Stomach (tissue), 8 donors: ENCODE measurements at regions not wholly inside any gene's neighbourhood (a gene's known extent, or its start where the extent isn't known, plus 50 kb on each side); places are given as distances from the start of the nearest gene placed in this dataset.

ENCODE experiments used
- DNase-seq, 2 donors: peaks; one replicate each; pipeline versions ENCODE4 v3.0.0 to v3.0.0-alpha.2; 2013 to 2019
- H3K27ac ChIP-seq, 5 donors: fragments of 200-600 bp in 4 of 5; sonication (generic) in 4 of 5; one replicate each; pipeline ENCODE4 v1.5.1; 2013 to 2019; ENCODE audit warnings: mild to moderate bottlenecking in 1 of 5, moderate library complexity in 1 of 5
- H3K27me3 ChIP-seq, 3 donors: fragments of 200-600 bp; sonication (generic); one replicate each; pipeline ENCODE4 v1.5.1; 2017 to 2019; ENCODE audit warnings: mixed run types in 1 of 3
- H3K36me3 ChIP-seq, 4 donors: fragments of 200-600 bp; sonication (generic); 1 replicate in 3 of 4; 2 replicates in 1 of 4; pipeline ENCODE4 v1.5.1; 2016 to 2019
- H3K4me1 ChIP-seq, 4 donors: fragments of 200-600 bp; sonication (generic); one replicate each; pipeline ENCODE4 v1.5.1; 2016 to 2019
- H3K4me3 ChIP-seq, 4 donors: fragments of 200-600 bp; sonication (generic) in 3 of 4; one replicate each; pipeline ENCODE4 v1.5.1; 2016 to 2019; ENCODE audit warnings: mild to moderate bottlenecking in 1 of 4
- H3K9me3 ChIP-seq, 4 donors: fragments of 200-600 bp; sonication (generic); one replicate each; pipeline ENCODE4 v1.5.1; 2016 to 2019
- CTCF ChIP-seq, 7 experiments: fragments of 450-650 bp in 4 of 7; fragments of 200-600 bp in 3 of 7; sonication (generic) in 3 of 7; IDR thresholded peaks; one replicate each; pipeline ENCODE4 v1.5.1; 2016 to 2019; ENCODE audit warnings: antibody characterized with exemption in 7 of 7, control low read depth in 2 of 7, mild to moderate bottlenecking in 1 of 7
- EP300 ChIP-seq: sonication (generic); formaldehyde crosslinking; IDR thresholded peaks from one replicate; pipeline ENCODE4 v1.6.1; 2017; ENCODE audit warnings: antibody characterized with exemption
- POLR2A ChIP-seq, 4 donors: fragments of 450-650 bp; IDR thresholded peaks; one replicate each; pipeline ENCODE4 v1.6.1; 2016; ENCODE audit warnings: antibody characterized with exemption in 4 of 4, control low read depth in 2 of 4, mild to moderate bottlenecking in 1 of 4, moderate library complexity in 1 of 4
- POLR2AphosphoS5 ChIP-seq, 3 donors: sonication (generic); formaldehyde crosslinking; IDR thresholded peaks; one replicate each; pipeline ENCODE4 v1.6.1; 2016; ENCODE audit warnings: antibody characterized with exemption in 3 of 3
- WGBS, 5 donors: extraction: QIAGEN DNeasy Blood & Tissue Kit in 3 of 5; methylation state at CpG; one replicate each; pipeline versions ENCODE4 v1.1.5 to v1.1.7; 2013 to 2018; 5-methylcytosine and 5-hydroxymethylcytosine counted together
- intact Hi-C: fragments of 100-400 bp; cut with DNase I; formaldehyde crosslinking; loops from one replicate; pipeline ENCODE4 v1.15.1; 2023; ENCODE audit warnings: low total_unique reads
- donor health status: healthy with polysubstance abuse.
- donor health status: Bipolar disorder and iron deficiency.
- donor health status: healthy.

- Histone ChIP-seq H3K36me3 (no peaks in the 10 kb centered on the region), H3K27ac (no peak overlapping the region), H3K27me3 (no peaks in the 10 kb centered on the region), H3K4me3 (no peak overlapping the region), H3K9me3 (no peaks in the 10 kb centered on the region), H3K4me1 (peaks cover 0 to 22% (median 18%) of the 10 kb centered on the region in 4 donors)
- TF ChIP-seq POLR2AphosphoS5 (IDR thresholded peaks at IDR 0.05): no peak
- no peak for TF ChIP-seq CTCF (IDR thresholded peaks at IDR 0.05)
- TF ChIP-seq POLR2A (IDR thresholded peaks at IDR 0.05): no peak
- no peak for TF ChIP-seq EP300
- intact Hi-C loops: loop anchor here (10.0 kb wide), 1 partner anchor 267 kb away; the partner anchor contains the start of genes LEPR and LEPROT
- 44 to 66% (median 45%) methylated on average over 3 of the region's 3 CpGs for WGBS, 5 donors
- DNase-seq: no peak
Observed at GRCh38 chr1:65691972-65692371, 100.7 kb upstream of the PDE4B start.

- intact Hi-C loops: loop anchor here (10.0 kb wide), 1 partner anchor 269 kb away; the partner anchor contains the start of genes LEPR and LEPROT
- Histone ChIP-seq H3K4me3 (no peak overlapping the region), H3K36me3 (no peaks in the 10 kb centered on the region), H3K9me3 (no peaks in the 10 kb centered on the region), H3K4me1 (peaks cover 0 to 12% (median 6%) of the 10 kb centered on the region in 4 donors), H3K27ac (no peak overlapping the region), H3K27me3 (peaks cover 0 to 4% (median 0%) of the 10 kb centered on the region in 3 donors)
- TF ChIP-seq CTCF (IDR thresholded peaks at IDR 0.05): no peak
- no peak for TF ChIP-seq EP300
- TF ChIP-seq POLR2AphosphoS5 (IDR thresholded peaks at IDR 0.05): peak in 1 of 3 donors; percentile 13
- no peak for DNase-seq
- 42 to 60% (median 57%) methylated on average over 2 of the region's 2 CpGs for WGBS, 5 donors
Observed at GRCh38 chr1:65694126-65694525, 98.6 kb upstream of the PDE4B start.

GRCh38 chr1:65694933-65695332, 97.8 kb upstream of the PDE4B start:
- WGBS, 5 donors: 54 to 80% (median 76%) methylated on average over 2 of the region's 2 CpGs
- TF ChIP-seq CTCF (IDR thresholded peaks at IDR 0.05): no peak
- peaks cover 0 to 4% (median 0%) of the 10 kb centered on the region in 3 donors for H3K27me3 ChIP-seq
- no peak overlapping the region for H3K4me3 ChIP-seq
- peaks cover 0 to 12% (median 6%) of the 10 kb centered on the region in 4 donors for H3K4me1 ChIP-seq
- no peak for DNase-seq
- intact Hi-C loops: loop anchor here (10.0 kb wide), 1 partner anchor 270 kb away; the partner anchor contains the start of genes LEPR and LEPROT
- H3K9me3 ChIP-seq: no peaks in the 10 kb centered on the region
- H3K27ac ChIP-seq: no peak overlapping the region
- H3K36me3 ChIP-seq: no peaks in the 10 kb centered on the region

- intact Hi-C loops: loop anchor here (10.0 kb wide), 1 partner anchor 274 kb away; the partner anchor contains the start of genes LEPR and LEPROT
- Histone ChIP-seq H3K9me3 (no peaks in the 10 kb centered on the region), H3K27ac (no peak overlapping the region), H3K4me1 (peaks cover 0 to 3% (median 0%) of the 10 kb centered on the region in 4 donors), H3K27me3 (peaks cover 0 to 4% (median 0%) of the 10 kb centered on the region in 3 donors), H3K4me3 (no peak overlapping the region), H3K36me3 (no peaks in the 10 kb centered on the region)
- no peak for DNase-seq
- 56 to 68% (median 66%) methylated on average over 2 of the region's 2 CpGs for WGBS, 5 donors
- TF ChIP-seq CTCF (IDR thresholded peaks at IDR 0.05): no peak
- no peak for TF ChIP-seq POLR2AphosphoS5 (IDR thresholded peaks at IDR 0.05)
- no peak for TF ChIP-seq POLR2A (IDR thresholded peaks at IDR 0.05)
- TF ChIP-seq EP300: no peak
Observed at GRCh38 chr1:65698590-65698989, 94.1 kb upstream of the PDE4B start.
